Esophagus muscularis mucosa (tissue), 3 donors: ENCODE measurements at regions not wholly inside any gene's neighbourhood (a gene's known extent, or its start where the extent isn't known, plus 50 kb on each side); places are given as distances from the start of the nearest gene placed in this dataset.

Experiments used
- POLR2AphosphoS5 ChIP-seq, 2 donors: sonication (generic); formaldehyde crosslinking; IDR thresholded peaks; one replicate each; pipeline ENCODE4 v1.6.1; 2017; ENCODE audit warnings: antibody characterized with exemption in 2 of 2
- TF ChIP-seq, protein P1 (sequence below), 3 experiments: fragments of 200-600 bp in 2 of 3; fragments of 450-650 bp in 1 of 3; sonication (generic) in 2 of 3; IDR thresholded peaks; one replicate each; pipeline ENCODE4 v1.5.1; 2017 to 2019; ENCODE audit warnings: antibody characterized with exemption in 3 of 3, mild to moderate bottlenecking in 2 of 3, moderate library complexity in 1 of 3

DNA sequence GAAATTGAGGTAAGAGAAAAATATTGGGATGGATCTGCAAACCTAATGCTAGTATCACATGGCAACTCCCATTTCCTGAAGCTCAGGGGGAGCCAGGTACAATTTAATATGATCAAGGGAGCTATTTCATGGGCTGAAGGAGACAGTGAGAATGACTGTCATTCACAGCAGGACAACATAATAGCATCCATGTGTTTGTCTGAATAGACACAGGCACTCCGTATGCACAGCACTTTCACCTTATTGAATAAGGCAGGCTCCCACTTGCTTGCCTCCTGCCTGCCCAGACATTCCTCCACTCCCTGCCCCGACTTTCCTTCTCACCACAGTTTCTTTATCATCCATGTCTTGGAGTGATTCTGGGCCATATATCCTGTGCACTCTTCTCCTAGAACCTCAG is 156.6 kb upstream of the SLC24A5 start:
- no peak for TF ChIP-seq POLR2AphosphoS5 (IDR thresholded peaks at IDR 0.05)
- TF ChIP-seq, protein P1, sequence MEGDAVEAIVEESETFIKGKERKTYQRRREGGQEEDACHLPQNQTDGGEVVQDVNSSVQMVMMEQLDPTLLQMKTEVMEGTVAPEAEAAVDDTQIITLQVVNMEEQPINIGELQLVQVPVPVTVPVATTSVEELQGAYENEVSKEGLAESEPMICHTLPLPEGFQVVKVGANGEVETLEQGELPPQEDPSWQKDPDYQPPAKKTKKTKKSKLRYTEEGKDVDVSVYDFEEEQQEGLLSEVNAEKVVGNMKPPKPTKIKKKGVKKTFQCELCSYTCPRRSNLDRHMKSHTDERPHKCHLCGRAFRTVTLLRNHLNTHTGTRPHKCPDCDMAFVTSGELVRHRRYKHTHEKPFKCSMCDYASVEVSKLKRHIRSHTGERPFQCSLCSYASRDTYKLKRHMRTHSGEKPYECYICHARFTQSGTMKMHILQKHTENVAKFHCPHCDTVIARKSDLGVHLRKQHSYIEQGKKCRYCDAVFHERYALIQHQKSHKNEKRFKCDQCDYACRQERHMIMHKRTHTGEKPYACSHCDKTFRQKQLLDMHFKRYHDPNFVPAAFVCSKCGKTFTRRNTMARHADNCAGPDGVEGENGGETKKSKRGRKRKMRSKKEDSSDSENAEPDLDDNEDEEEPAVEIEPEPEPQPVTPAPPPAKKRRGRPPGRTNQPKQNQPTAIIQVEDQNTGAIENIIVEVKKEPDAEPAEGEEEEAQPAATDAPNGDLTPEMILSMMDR (IDR thresholded peaks at IDR 0.05), result no peak
